ENCODE measurements at regions not wholly inside any gene's neighbourhood (a gene's known extent, or its start where the extent isn't known, plus 50 kb on each side); places are given as distances from the start of the nearest gene placed in this dataset.

GRCh38 chr9:16341177-16341576 lies 529.3 kb downstream of the BNC2 start:
- no peak for TF ChIP-seq EZH2 (IDR thresholded peaks at IDR 0.05; ENCODE audit: borderline replicate concordance, low read length)
- no peak for TF ChIP-seq CTCF (conservative IDR thresholded peaks at IDR 0.05 in 1 of 2, IDR thresholded peaks at IDR 0.05 in 1 of 2; ENCODE audit: extremely low read depth in 1 of 2, insufficient read depth in 1 of 2, low read depth in 1 of 2, low read length in 2 of 2)

Data from mammary epithelial cell (primary cell).